ENCODE measurements at regions not wholly inside any gene's neighbourhood (a gene's known extent, or its start where the extent isn't known, plus 50 kb on each side); places are given as distances from the start of the nearest gene placed in this dataset.

DNA sequence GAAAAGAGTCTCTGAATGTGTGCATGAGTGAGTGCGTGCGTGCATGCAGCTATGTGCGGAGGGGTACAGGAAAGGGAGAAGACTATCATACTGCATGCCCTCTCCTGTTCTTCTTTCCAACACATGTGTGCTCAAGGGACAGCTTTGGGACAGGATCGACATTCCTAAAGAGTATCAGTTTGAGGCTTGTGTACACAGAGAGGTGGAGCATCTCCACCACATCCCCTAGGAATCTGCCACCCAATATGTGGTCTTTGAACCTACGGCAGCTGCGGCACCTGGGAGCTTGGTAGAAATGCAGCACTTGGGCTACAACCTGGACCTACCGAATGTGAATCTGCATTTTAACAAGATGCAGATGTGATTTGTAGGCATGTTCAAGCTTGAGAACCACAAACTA is 132.3 kb upstream of the GLRA1 start:
- TF ChIP-seq, protein P1, sequence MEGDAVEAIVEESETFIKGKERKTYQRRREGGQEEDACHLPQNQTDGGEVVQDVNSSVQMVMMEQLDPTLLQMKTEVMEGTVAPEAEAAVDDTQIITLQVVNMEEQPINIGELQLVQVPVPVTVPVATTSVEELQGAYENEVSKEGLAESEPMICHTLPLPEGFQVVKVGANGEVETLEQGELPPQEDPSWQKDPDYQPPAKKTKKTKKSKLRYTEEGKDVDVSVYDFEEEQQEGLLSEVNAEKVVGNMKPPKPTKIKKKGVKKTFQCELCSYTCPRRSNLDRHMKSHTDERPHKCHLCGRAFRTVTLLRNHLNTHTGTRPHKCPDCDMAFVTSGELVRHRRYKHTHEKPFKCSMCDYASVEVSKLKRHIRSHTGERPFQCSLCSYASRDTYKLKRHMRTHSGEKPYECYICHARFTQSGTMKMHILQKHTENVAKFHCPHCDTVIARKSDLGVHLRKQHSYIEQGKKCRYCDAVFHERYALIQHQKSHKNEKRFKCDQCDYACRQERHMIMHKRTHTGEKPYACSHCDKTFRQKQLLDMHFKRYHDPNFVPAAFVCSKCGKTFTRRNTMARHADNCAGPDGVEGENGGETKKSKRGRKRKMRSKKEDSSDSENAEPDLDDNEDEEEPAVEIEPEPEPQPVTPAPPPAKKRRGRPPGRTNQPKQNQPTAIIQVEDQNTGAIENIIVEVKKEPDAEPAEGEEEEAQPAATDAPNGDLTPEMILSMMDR (IDR thresholded peaks at IDR 0.05): no peak
- no peak for TF ChIP-seq POLR2A (IDR thresholded peaks at IDR 0.05)
